ENCODE measurements at regions not wholly inside any gene's neighbourhood (a gene's known extent, or its start where the extent isn't known, plus 50 kb on each side); places are given as distances from the start of the nearest gene placed in this dataset.

DNA sequence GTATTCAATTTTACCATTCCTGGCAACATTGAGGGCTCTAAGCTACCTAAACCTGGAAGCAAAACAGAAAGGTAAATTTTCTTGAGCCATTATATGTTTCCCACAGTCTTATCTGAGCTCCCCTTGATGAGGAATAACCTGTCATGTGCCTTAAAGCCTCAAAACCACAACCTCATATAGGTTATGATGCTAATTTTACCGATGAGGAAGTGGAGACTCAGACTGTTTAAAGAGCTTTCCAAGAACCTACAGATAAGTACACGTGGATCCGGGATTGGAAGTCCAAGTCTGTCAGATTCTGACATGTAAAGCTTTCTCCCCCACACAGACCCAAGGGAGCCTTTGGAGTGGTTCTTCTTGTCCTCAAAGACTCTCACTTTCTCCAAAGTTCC is 140.5 kb downstream of the SEMA6D start:
- intact Hi-C loops (cut with DNase I; ENCODE audit: low total_unique reads): no loop called here
- TF ChIP-seq, protein P1, sequence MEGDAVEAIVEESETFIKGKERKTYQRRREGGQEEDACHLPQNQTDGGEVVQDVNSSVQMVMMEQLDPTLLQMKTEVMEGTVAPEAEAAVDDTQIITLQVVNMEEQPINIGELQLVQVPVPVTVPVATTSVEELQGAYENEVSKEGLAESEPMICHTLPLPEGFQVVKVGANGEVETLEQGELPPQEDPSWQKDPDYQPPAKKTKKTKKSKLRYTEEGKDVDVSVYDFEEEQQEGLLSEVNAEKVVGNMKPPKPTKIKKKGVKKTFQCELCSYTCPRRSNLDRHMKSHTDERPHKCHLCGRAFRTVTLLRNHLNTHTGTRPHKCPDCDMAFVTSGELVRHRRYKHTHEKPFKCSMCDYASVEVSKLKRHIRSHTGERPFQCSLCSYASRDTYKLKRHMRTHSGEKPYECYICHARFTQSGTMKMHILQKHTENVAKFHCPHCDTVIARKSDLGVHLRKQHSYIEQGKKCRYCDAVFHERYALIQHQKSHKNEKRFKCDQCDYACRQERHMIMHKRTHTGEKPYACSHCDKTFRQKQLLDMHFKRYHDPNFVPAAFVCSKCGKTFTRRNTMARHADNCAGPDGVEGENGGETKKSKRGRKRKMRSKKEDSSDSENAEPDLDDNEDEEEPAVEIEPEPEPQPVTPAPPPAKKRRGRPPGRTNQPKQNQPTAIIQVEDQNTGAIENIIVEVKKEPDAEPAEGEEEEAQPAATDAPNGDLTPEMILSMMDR (IDR thresholded peaks at IDR 0.05): no peak
- H3K4me1 ChIP-seq: peaks cover 0 to 9% (median 0%) of the 10 kb centered on the region in 4 donors

DNA sequence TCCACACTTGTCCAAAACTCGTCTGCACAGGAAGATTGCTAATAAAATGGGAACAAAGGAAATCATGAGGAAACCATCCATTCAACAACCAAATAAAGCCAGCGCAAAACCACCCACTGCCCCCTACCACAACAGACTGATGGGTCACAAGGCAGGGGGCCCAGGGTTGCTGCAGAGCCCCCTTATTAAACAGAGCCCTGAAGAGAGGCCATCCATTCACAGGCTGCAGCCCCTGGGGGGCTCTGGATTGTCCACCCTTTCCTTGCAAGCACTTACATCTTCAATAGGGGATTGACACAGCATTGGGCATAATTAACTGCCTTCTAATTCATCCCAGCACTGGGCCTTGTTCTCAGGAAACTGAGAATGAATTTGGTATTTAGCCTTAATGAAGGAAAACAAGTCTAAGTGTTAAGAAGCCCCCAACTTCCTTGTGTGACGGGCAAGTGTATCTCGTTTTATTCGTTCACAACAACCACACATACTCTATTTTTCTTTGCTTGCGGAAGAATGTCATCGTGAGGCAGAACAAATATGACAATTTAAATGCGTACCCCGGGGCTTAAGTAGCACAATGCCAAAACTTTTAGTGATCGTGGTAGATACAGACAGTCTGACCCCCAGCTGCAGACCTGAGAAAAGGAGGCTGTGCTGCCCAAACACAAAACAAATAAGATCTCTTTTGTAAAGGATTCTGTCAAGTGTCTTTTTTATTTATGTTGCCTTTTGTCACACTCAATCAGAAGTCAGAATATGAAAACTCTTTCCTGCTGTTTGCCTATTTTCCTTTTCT is 144.0 kb downstream of the SEMA6D start:
- Histone ChIP-seq H3K4me1 (peaks cover 0 to 9% (median 0%) of the 10 kb centered on the region in 4 donors), H3K27ac (no peak overlapping the region), H3K27me3 (no peaks in the 10 kb centered on the region), H3K9me3 (peaks cover 0 to 7% (median 0%) of the 10 kb centered on the region in 3 donors), H3K4me3 (no peak overlapping the region), H3K36me3 (no peaks in the 10 kb centered on the region)
- no peak for DNase-seq
- intact Hi-C loops (cut with DNase I; ENCODE audit: low total_unique reads): no loop called here
- TF ChIP-seq, protein P1 (IDR thresholded peaks at IDR 0.05): no peak

More for the DNA sequence above, 140.5 kb downstream of the SEMA6D start:
- Histone ChIP-seq H3K36me3 (no peaks in the 10 kb centered on the region), H3K9me3 (no peaks in the 10 kb centered on the region), H3K27me3 (no peaks in the 10 kb centered on the region), H3K27ac (no peak overlapping the region), H3K4me3 (no peak overlapping the region)
- DNase-seq: no peak

DNA sequence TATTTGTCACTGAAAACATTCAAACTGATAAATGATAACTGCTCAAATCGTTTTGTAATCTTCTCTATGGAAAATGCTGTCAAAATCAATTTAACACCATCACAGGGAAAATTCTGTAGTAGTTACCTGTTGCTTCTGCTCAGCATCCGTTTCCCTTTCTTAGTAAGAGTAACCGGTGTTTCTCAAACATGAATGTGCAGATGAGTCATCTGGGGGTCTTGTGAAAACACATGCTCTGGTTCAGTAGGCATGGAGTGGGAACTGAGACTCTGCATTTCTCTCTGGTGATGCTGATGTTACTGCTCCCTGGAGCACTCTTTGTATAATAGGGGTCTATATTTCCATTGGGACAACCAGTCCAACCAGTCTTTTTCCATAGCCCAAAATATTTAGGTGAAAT is 145.1 kb downstream of the SEMA6D start:
- DNase-seq: no peak
- Histone ChIP-seq H3K4me1 (peaks cover 0 to 9% (median 0%) of the 10 kb centered on the region in 4 donors), H3K9me3 (peaks cover 0 to 7% (median 0%) of the 10 kb centered on the region in 3 donors), H3K27me3 (no peaks in the 10 kb centered on the region), H3K4me3 (no peak overlapping the region), H3K36me3 (no peaks in the 10 kb centered on the region), H3K27ac (no peak overlapping the region)
- TF ChIP-seq, protein P1 (IDR thresholded peaks at IDR 0.05): no peak
- intact Hi-C loops (cut with DNase I; ENCODE audit: low total_unique reads): no loop called here

DNA sequence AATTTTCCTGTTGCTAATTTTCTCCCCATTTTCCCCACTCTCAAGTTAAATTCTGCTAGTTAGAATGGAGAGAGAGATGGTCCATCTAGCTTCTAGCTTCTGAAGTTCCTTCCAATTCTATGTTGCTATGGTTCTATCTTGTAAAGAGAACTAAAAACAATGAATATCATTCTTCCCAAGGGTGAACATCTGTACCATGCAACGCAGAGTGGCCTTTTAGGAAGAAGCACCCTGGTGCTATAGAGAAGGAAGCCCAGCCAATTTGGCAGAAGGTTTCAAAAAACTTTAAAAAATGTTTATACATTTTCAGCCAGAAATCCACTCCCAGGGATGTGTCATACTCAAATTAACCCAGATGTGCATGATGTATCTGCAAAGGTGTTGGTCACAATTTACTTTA is 149.1 kb downstream of the SEMA6D start:
- Histone ChIP-seq H3K27ac (no peak overlapping the region), H3K4me1 (peaks cover 0 to 16% (median 12%) of the 10 kb centered on the region in 4 donors), H3K9me3 (peaks cover 0 to 7% (median 7%) of the 10 kb centered on the region in 3 donors), H3K4me3 (no peak overlapping the region), H3K27me3 (no peaks in the 10 kb centered on the region), H3K36me3 (no peaks in the 10 kb centered on the region)
- TF ChIP-seq, protein P1 (IDR thresholded peaks at IDR 0.05): no peak
- no peak for DNase-seq
- intact Hi-C loops (cut with DNase I; ENCODE audit: low total_unique reads): no loop called here

DNA sequence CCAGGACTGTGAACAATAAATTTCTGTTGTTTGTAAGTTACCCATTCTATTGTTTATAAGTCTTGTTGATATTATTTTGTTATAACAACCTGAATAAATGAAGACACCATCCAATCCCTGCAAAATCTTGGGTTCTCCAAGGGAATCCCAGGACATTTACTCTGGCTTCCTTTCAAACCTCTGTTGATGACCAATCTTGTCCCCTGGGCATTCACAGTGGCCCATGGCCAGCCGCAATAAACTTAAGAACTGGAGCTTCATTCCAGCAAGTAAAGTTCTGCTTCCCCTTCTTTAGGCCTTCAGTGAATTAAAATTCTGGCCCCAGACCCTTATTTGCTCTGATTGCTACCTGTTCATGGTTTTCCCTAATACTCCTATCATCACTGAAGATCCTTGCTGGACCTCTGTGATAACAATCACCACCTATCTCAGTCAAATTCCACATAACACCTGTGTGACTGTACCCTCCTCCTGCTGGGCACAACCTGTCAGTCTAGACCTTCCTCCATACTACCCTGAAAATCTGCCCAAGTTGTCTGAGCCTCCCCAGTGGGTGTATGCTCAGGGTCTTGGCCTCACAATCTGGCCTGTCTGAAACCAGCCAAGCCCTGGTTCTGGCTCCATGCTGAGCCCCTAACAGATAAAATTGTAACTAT is 153.1 kb downstream of the SEMA6D start:
- no peaks in the 10 kb centered on the region for H3K27me3 ChIP-seq
- no peak overlapping the region for H3K4me3 ChIP-seq
- no peaks in the 10 kb centered on the region for H3K36me3 ChIP-seq
- H3K27ac ChIP-seq: peak overlapping the region; percentile 58 to 65
- peak; percentile 33 to 81 for DNase-seq
- intact Hi-C loops (cut with DNase I; ENCODE audit: low total_unique reads): loop anchor here (5.0 kb wide), 1 partner anchor 148 kb away; no protein-coding TSS in a partner anchor
- TF ChIP-seq, protein P1 (IDR thresholded peaks at IDR 0.05): no peak
- peaks cover 0 to 41% (median 33%) of the 10 kb centered on the region in 4 donors for H3K4me1 ChIP-seq
- H3K9me3 ChIP-seq: peaks cover 0 to 7% (median 4%) of the 10 kb centered on the region in 3 donors
